OCI-LY7 (cell line): ENCODE measurements at regions not wholly inside any gene's neighbourhood (a gene's known extent, or its start where the extent isn't known, plus 50 kb on each side); places are given as distances from the start of the nearest gene placed in this dataset.

ENCODE experiments used
- BruUV-seq: library from RNA; stranded (reverse); fragments of 400-500 nt; replicated peaks from 2 replicates; lab custom pipeline; 2021; lab: Mats Ljungman, UMichigan
- CTCF ChIA-PET: fragments of 300-600 bp; sonication (Branson Sonifier 250); formaldehyde crosslinking; loops from one replicate; lab custom pipeline; 2022; ENCODE audit warnings: antibody characterized with exemption; ENCODE audit not compliant: unreplicated experiment; lab: Charles Lee
- POLR2A ChIA-PET: fragments of 300-600 bp; sonication (Branson Sonifier 250); formaldehyde crosslinking; loops from one replicate; lab custom pipeline; 2022; ENCODE audit warnings: antibody characterized with exemption; lab: Charles Lee
- DNase-seq: peaks from one replicate; pipeline ENCODE4 v3.0.0-alpha.2; 2015; ENCODE audit warnings: low spot score
- H2AFZ ChIP-seq: fragments of 200-600 bp; sonication (generic), shearing (Covaris generic); 2 replicates; pipeline ENCODE4 v1.6.1; 2014; ENCODE audit warnings: mild to moderate bottlenecking, antibody characterized with exemption, low read length, moderate library complexity
- H3K27ac ChIP-seq: fragments of 200-600 bp; sonication (generic); 2 replicates; pipeline ENCODE4 v1.5.1; 2014; ENCODE audit warnings: mixed run types, low read depth, mild to moderate bottlenecking, moderate library complexity, low read length, inconsistent platforms; ENCODE audit not compliant: poor library complexity, severe bottlenecking
- H3K36me3 ChIP-seq: fragments of 200-600 bp; sonication (generic); 2 replicates; pipeline ENCODE4 v1.6.1; 2014; ENCODE audit warnings: mild to moderate bottlenecking, antibody characterized with exemption, low read length, moderate library complexity, mixed read lengths; ENCODE audit not compliant: insufficient read depth
- H3K4me1 ChIP-seq: fragments of 200-600 bp; sonication (generic); 2 replicates; pipeline ENCODE4 v1.5.1; 2014; ENCODE audit warnings: mild to moderate bottlenecking, low read length; ENCODE audit not compliant: insufficient read depth, poor library complexity, severe bottlenecking
- H3K4me2 ChIP-seq: fragments of 200-600 bp; sonication (generic); 2 replicates; pipeline ENCODE4 v1.6.1; 2014; ENCODE audit warnings: mild to moderate bottlenecking, low read length
- H3K4me3 ChIP-seq: fragments of 200-600 bp; sonication (generic); 2 replicates; pipeline ENCODE4 v1.5.1; 2014; ENCODE audit warnings: mild to moderate bottlenecking, low read depth, low read length; ENCODE audit not compliant: poor library complexity, severe bottlenecking
- H3K79me2 ChIP-seq: fragments of 200-600 bp; sonication (generic); 2 replicates; pipeline ENCODE4 v1.6.1; 2016; ENCODE audit warnings: low read depth, mild to moderate bottlenecking, low read length, moderate library complexity, mixed read lengths; ENCODE audit not compliant: insufficient read depth
- H3K9me2 ChIP-seq: fragments of 200-600 bp; sonication (generic); 2 replicates; pipeline ENCODE4 v1.6.1; 2016; ENCODE audit warnings: mild to moderate bottlenecking, low read length, mixed read lengths; ENCODE audit not compliant: insufficient read depth
- H3K9me3 ChIP-seq: fragments of 200-600 bp; sonication (generic); 2 replicates; pipeline ENCODE4 v1.6.1; 2014; ENCODE audit warnings: mild to moderate bottlenecking, mixed run types, low read length, mixed read lengths
- H4K20me1 ChIP-seq: fragments of 200-600 bp; sonication (generic); 2 replicates; pipeline ENCODE4 v1.6.1; 2014; ENCODE audit warnings: mild to moderate bottlenecking, antibody characterized with exemption, low read length, moderate library complexity, mixed read lengths; ENCODE audit not compliant: insufficient read depth
- EZH2phosphoT487 ChIP-seq: fragments of 200-600 bp; sonication (generic); IDR thresholded peaks from 2 replicates; pipeline ENCODE4 v1.6.1; 2018; ENCODE audit warnings: low read depth, borderline replicate concordance, mild to moderate bottlenecking, mixed run types, antibody characterized with exemption, low read length, moderate library complexity, mixed read lengths
- intact Hi-C: fragments of 100-400 bp; cut with micrococcal nuclease; formaldehyde crosslinking; loops from one replicate; pipeline ENCODE4 v1.10.0; 2022; ENCODE audit not compliant: unreplicated experiment
- TF ChIP-seq, protein P1 (sequence below): fragments of 200-600 bp; sonication (generic); conservative IDR thresholded peaks from 2 replicates; pipeline ENCODE4 v1.5.1; 2014; ENCODE audit warnings: mild to moderate bottlenecking, antibody characterized with exemption, low read length, moderate library complexity, mixed read lengths

DNA sequence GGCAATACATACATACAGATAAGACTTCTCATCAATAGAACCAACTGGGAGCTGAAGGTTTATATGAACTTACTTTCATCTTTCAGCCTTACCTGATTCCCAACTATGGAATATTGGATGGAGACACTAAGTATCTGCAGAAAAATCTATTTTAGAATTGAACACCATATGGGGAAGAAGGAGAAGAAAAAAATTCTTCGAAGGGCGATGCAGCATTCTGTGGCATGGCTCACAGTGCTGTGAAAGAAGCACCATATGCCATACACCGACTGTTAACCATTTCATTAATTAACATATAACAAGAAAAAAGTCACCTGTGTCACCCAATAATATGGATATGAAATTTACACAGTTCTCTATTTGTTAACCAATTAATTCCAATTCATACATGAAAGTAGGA, 1374.4 kb upstream of the MAP3K7 start:
- no peaks in the 10 kb centered on the region for H3K9me3 ChIP-seq
- H3K36me3 ChIP-seq, result no peaks in the 10 kb centered on the region
- intact Hi-C loops, result no loop called here
- no peak overlapping the region for H3K27ac ChIP-seq
- H3K79me2 ChIP-seq, result no peaks in the 10 kb centered on the region
- H3K4me1 ChIP-seq, result no peaks in the 10 kb centered on the region
- no peaks in the 10 kb centered on the region for H3K9me2 ChIP-seq
- CTCF ChIA-PET, result no interaction called here
- POLR2A ChIA-PET, result no interaction called here
- no peaks in the 10 kb centered on the region for H4K20me1 ChIP-seq
- H2AFZ ChIP-seq, result no peak overlapping the region
- TF ChIP-seq, protein P1, sequence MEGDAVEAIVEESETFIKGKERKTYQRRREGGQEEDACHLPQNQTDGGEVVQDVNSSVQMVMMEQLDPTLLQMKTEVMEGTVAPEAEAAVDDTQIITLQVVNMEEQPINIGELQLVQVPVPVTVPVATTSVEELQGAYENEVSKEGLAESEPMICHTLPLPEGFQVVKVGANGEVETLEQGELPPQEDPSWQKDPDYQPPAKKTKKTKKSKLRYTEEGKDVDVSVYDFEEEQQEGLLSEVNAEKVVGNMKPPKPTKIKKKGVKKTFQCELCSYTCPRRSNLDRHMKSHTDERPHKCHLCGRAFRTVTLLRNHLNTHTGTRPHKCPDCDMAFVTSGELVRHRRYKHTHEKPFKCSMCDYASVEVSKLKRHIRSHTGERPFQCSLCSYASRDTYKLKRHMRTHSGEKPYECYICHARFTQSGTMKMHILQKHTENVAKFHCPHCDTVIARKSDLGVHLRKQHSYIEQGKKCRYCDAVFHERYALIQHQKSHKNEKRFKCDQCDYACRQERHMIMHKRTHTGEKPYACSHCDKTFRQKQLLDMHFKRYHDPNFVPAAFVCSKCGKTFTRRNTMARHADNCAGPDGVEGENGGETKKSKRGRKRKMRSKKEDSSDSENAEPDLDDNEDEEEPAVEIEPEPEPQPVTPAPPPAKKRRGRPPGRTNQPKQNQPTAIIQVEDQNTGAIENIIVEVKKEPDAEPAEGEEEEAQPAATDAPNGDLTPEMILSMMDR, result no peak
- no peak for TF ChIP-seq EZH2phosphoT487
- no peak overlapping the region for H3K4me3 ChIP-seq
- no TSS peak for BruUV-seq
- H3K4me2 ChIP-seq, result no peak overlapping the region
- DNase-seq, result no peak

DNA sequence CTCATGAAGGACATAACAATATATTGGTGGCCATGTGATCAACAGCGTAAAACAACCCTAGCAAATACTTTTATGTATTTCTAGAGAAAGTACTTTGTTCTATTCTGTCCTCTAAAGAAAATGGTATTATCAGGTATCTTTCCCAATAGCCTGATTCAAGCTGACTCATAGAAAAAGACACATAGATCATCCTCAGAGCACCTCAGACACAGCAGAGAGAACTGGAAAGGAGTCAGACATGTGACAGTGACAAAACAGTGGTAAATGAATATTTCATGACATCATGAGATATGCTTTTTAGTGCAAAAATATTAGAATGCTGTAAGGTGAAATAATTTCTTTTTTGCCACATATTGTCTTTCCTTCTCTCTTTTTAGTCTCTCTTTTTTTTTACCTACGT, 1355.0 kb upstream of the MAP3K7 start:
- BruUV-seq, result no TSS peak
- Histone ChIP-seq H3K4me3 (no peak overlapping the region), H2AFZ (no peak overlapping the region), H3K4me1 (no peaks in the 10 kb centered on the region), H3K9me2 (no peaks in the 10 kb centered on the region), H4K20me1 (no peaks in the 10 kb centered on the region), H3K79me2 (no peaks in the 10 kb centered on the region), H3K9me3 (no peaks in the 10 kb centered on the region), H3K27ac (no peak overlapping the region), H3K4me2 (no peak overlapping the region), H3K36me3 (no peaks in the 10 kb centered on the region)
- no peak for DNase-seq
- intact Hi-C loops, result no loop called here
- TF ChIP-seq EZH2phosphoT487, result no peak
- TF ChIP-seq, protein P1, result no peak
- ChIA-PET CTCF (no interaction called here), POLR2A (no interaction called here)

DNA sequence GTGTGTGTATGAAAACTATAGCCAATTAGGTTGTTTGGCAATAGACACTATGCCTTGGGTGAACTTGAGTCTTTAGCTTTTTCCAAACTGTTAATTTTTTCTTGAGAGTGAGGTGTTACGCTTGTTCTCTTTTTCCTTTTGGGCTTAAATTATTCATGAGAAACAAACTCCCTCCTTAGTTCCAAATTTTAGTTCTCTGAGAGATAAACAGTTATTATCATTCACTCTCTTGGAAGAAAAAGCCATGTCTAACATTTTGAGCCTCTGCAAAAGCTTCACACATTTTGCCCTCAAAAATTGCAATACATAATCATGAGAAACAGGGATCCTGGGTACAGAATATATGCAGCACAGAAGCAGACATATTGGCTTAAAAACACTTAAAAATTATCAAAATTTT, 1353.9 kb upstream of the MAP3K7 start:
- ChIA-PET CTCF (no interaction called here), POLR2A (no interaction called here)
- H2AFZ ChIP-seq, result no peak overlapping the region
- H4K20me1 ChIP-seq, result no peaks in the 10 kb centered on the region
- intact Hi-C loops, result no loop called here
- H3K9me2 ChIP-seq, result no peaks in the 10 kb centered on the region
- H3K36me3 ChIP-seq, result no peaks in the 10 kb centered on the region
- BruUV-seq, result no TSS peak
- H3K27ac ChIP-seq, result no peak overlapping the region
- H3K9me3 ChIP-seq, result no peaks in the 10 kb centered on the region
- no peak overlapping the region for H3K4me2 ChIP-seq
- no peaks in the 10 kb centered on the region for H3K4me1 ChIP-seq
- no peak for TF ChIP-seq EZH2phosphoT487
- TF ChIP-seq, protein P1, result no peak
- DNase-seq, result no peak
- no peak overlapping the region for H3K4me3 ChIP-seq
- no peaks in the 10 kb centered on the region for H3K79me2 ChIP-seq
